ENCODE measurements at regions not wholly inside any gene's neighbourhood (a gene's known extent, or its start where the extent isn't known, plus 50 kb on each side); places are given as distances from the start of the nearest gene placed in this dataset.

DNA sequence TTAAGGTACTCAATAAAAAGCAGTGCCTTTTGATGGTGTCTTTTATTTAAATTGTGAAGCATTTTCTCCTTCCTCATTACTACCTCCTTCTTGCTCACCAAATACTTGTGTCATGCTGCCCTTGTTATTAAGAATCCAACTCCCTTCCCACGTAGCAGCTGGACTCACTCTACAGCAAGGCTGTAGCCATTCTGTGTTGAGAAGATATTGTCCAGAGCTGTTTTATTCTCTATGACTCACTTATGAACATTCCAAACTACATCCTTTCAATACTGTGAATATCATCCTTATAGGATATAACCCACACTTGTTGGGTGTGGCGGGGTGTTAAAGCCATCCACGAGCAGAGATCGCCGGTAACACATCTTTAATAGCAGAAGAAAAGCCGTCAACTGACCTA lies 1671.5 kb upstream of the SLC10A2 start:
- Histone ChIP-seq H3K4me2 (no peak overlapping the region), H3K9me2 (replicated peaks; ENCODE audit: insufficient read depth) (no peaks in the 10 kb centered on the region), H3K4me1 (ENCODE audit: insufficient read depth) (no peaks in the 10 kb centered on the region), H3K4me3 (no peak overlapping the region), H3K27me3 (no peaks in the 10 kb centered on the region), H3K27ac (no peak overlapping the region), H3K79me2 (no peaks in the 10 kb centered on the region), H3K36me3 (replicated peaks; ENCODE audit: insufficient read depth, low read depth) (no peaks in the 10 kb centered on the region), H3K9me3 (ENCODE audit: low read depth) (no peaks in the 10 kb centered on the region), H2AFZ (no peak overlapping the region), H4K20me1 (ENCODE audit: insufficient read depth, poor library complexity, severe bottlenecking) (no peaks in the 10 kb centered on the region)
- WGBS (ENCODE audit: low lambda C conversion rate, missing lambda C conversion rate), result 64% methylated on average over 6 of the region's 6 CpGs
- no peak for TF ChIP-seq EZH2 (IDR thresholded peaks at IDR 0.05; ENCODE audit: borderline replicate concordance)
- no peak for TF ChIP-seq EZH2phosphoT487 (IDR thresholded peaks at IDR 0.05; ENCODE audit: low read depth, severe bottlenecking, unreplicated experiment)
- TF ChIP-seq, protein P1, sequence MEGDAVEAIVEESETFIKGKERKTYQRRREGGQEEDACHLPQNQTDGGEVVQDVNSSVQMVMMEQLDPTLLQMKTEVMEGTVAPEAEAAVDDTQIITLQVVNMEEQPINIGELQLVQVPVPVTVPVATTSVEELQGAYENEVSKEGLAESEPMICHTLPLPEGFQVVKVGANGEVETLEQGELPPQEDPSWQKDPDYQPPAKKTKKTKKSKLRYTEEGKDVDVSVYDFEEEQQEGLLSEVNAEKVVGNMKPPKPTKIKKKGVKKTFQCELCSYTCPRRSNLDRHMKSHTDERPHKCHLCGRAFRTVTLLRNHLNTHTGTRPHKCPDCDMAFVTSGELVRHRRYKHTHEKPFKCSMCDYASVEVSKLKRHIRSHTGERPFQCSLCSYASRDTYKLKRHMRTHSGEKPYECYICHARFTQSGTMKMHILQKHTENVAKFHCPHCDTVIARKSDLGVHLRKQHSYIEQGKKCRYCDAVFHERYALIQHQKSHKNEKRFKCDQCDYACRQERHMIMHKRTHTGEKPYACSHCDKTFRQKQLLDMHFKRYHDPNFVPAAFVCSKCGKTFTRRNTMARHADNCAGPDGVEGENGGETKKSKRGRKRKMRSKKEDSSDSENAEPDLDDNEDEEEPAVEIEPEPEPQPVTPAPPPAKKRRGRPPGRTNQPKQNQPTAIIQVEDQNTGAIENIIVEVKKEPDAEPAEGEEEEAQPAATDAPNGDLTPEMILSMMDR (IDR thresholded peaks at IDR 0.05; ENCODE audit: poor library complexity), result no peak
- DNase-seq (ENCODE audit: low spot score), result no peak

GRCh38 chr13:104733427-104733826 lies 1667.2 kb upstream of the SLC10A2 start:
- Histone ChIP-seq H3K4me3 (no peak overlapping the region), H3K36me3 (replicated peaks; ENCODE audit: insufficient read depth, low read depth) (no peaks in the 10 kb centered on the region), H3K9me3 (ENCODE audit: low read depth) (no peaks in the 10 kb centered on the region), H4K20me1 (ENCODE audit: insufficient read depth, poor library complexity, severe bottlenecking) (no peaks in the 10 kb centered on the region), H3K27me3 (no peaks in the 10 kb centered on the region), H3K9me2 (replicated peaks; ENCODE audit: insufficient read depth) (no peaks in the 10 kb centered on the region), H3K4me2 (no peak overlapping the region), H3K79me2 (no peaks in the 10 kb centered on the region), H3K4me1 (ENCODE audit: insufficient read depth) (no peaks in the 10 kb centered on the region), H3K27ac (no peak overlapping the region), H2AFZ (no peak overlapping the region)
- 81% methylated on average over 1 of the region's 1 CpG for WGBS (ENCODE audit: low lambda C conversion rate, missing lambda C conversion rate)
- no peak for DNase-seq (ENCODE audit: low spot score)
- TF ChIP-seq EZH2 (IDR thresholded peaks at IDR 0.05; ENCODE audit: borderline replicate concordance) (no peak), EZH2phosphoT487 (IDR thresholded peaks at IDR 0.05; ENCODE audit: low read depth, severe bottlenecking, unreplicated experiment) (no peak)
- TF ChIP-seq, protein P1 (IDR thresholded peaks at IDR 0.05; ENCODE audit: poor library complexity), result no peak

DNA sequence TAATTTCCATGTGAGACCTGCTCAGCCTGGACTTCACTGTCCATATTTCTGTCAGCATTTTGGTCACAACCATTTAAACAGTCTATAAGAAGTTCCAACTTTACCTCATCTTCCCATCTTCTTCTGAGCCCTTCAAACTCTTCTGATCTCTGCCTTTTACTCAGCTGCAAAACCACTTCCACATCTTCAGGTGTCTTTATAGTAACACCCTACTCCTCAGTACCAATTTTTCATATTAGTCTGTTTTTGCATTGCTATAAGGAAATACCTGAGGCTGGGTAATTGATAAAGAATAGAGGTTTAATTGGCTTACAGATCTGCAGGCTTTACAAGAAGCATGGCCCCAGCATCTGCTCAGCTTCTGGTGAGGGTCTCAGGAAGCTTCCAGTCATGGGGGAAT lies 1648.9 kb upstream of the SLC10A2 start:
- no peaks in the 10 kb centered on the region for H3K79me2 ChIP-seq
- no peak overlapping the region for H3K4me3 ChIP-seq
- H3K9me3 ChIP-seq (ENCODE audit: low read depth), result no peaks in the 10 kb centered on the region
- H3K36me3 ChIP-seq (replicated peaks; ENCODE audit: insufficient read depth, low read depth), result no peaks in the 10 kb centered on the region
- no peak overlapping the region for H3K4me2 ChIP-seq
- no peak overlapping the region for H3K27ac ChIP-seq
- H2AFZ ChIP-seq, result no peak overlapping the region
- TF ChIP-seq, protein P1 (IDR thresholded peaks at IDR 0.05; ENCODE audit: poor library complexity), result no peak
- TF ChIP-seq EZH2 (IDR thresholded peaks at IDR 0.05; ENCODE audit: borderline replicate concordance) (no peak), EZH2phosphoT487 (IDR thresholded peaks at IDR 0.05; ENCODE audit: low read depth, severe bottlenecking, unreplicated experiment) (no peak)
- no peaks in the 10 kb centered on the region for H3K27me3 ChIP-seq
- no peak for DNase-seq (ENCODE audit: low spot score)
- H3K9me2 ChIP-seq (replicated peaks; ENCODE audit: insufficient read depth), result no peaks in the 10 kb centered on the region
- H3K4me1 ChIP-seq (ENCODE audit: insufficient read depth), result no peaks in the 10 kb centered on the region
- H4K20me1 ChIP-seq (ENCODE audit: insufficient read depth, poor library complexity, severe bottlenecking), result no peaks in the 10 kb centered on the region

All from hepatocyte (in vitro differentiated cells).